ENCODE measurements at regions not wholly inside any gene's neighbourhood (a gene's known extent, or its start where the extent isn't known, plus 50 kb on each side); places are given as distances from the start of the nearest gene placed in this dataset.

GRCh38 chr2:7272210-7272609 lies 355.0 kb downstream of the RNF144A start:
- Mint-ChIP-seq H3K27me3 (ENCODE audit: insufficient read depth) (peaks cover 3% of the 10 kb centered on the region), H3K4me1 (no peaks in the 10 kb centered on the region), H3K9me3 (no peaks in the 10 kb centered on the region), H3K36me3 (ENCODE audit: low read depth) (no peaks in the 10 kb centered on the region), H3K27ac (no peak overlapping the region), H3K4me3 (no peak overlapping the region)
- Histone ChIP-seq H3K9ac (ENCODE audit: extremely low read depth, low read length, poor library complexity, severe bottlenecking) (no peak overlapping the region), H3K27me3 (ENCODE audit: control insufficient read depth, insufficient read depth, low read length, poor library complexity, severe bottlenecking) (no peaks in the 10 kb centered on the region), H3K36me3 (ENCODE audit: control insufficient read depth, insufficient read depth, low read length) (no peaks in the 10 kb centered on the region), H3K9me3 (ENCODE audit: control insufficient read depth, low read length) (no peaks in the 10 kb centered on the region), H3K4me3 (ENCODE audit: low read length) (no peak overlapping the region), H3K4me1 (ENCODE audit: control insufficient read depth, insufficient read depth, low read length) (no peaks in the 10 kb centered on the region), H3K27ac (ENCODE audit: low read depth, low read length) (no peak overlapping the region)
- TF ChIP-seq CTCF (conservative IDR thresholded peaks at IDR 0.05), result no peak
- no peak for DNase-seq
- WGBS, 2 experiments (ENCODE audit: insufficient coverage in 1 of 2, insufficient read length in 1 of 2), result 87 to 94% methylated on average over 3 of the region's 3 CpGs

- no peaks in the 10 kb centered on the region for H3K36me3 Mint-ChIP-seq (ENCODE audit: low read depth)
- DNase-seq, result no peak
- Histone ChIP-seq H3K9ac (ENCODE audit: extremely low read depth, low read length, poor library complexity, severe bottlenecking) (no peak overlapping the region), H3K27me3 (ENCODE audit: control insufficient read depth, insufficient read depth, low read length, poor library complexity, severe bottlenecking) (no peaks in the 10 kb centered on the region), H3K4me3 (ENCODE audit: low read length) (no peak overlapping the region), H3K36me3 (ENCODE audit: control insufficient read depth, insufficient read depth, low read length) (no peaks in the 10 kb centered on the region), H3K27ac (ENCODE audit: low read depth, low read length) (no peak overlapping the region), H3K4me1 (ENCODE audit: control insufficient read depth, insufficient read depth, low read length) (no peaks in the 10 kb centered on the region), H3K9me3 (ENCODE audit: control insufficient read depth, low read length) (no peaks in the 10 kb centered on the region)
- no peak overlapping the region for H3K27ac Mint-ChIP-seq
- H3K9me3 Mint-ChIP-seq, result no peaks in the 10 kb centered on the region
- H3K4me3 Mint-ChIP-seq, result no peak overlapping the region
- H3K27me3 Mint-ChIP-seq (ENCODE audit: insufficient read depth), result peaks cover 7% of the 10 kb centered on the region
- H3K4me1 Mint-ChIP-seq, result no peaks in the 10 kb centered on the region
- TF ChIP-seq CTCF (conservative IDR thresholded peaks at IDR 0.05), result no peak
Measured at GRCh38 chr2:7278984-7279383, 361.8 kb downstream of the RNF144A start.

- no peak for TF ChIP-seq CTCF (conservative IDR thresholded peaks at IDR 0.05)
- Mint-ChIP-seq H3K4me3 (no peak overlapping the region), H3K36me3 (ENCODE audit: low read depth) (no peaks in the 10 kb centered on the region), H3K27ac (no peak overlapping the region), H3K4me1 (no peaks in the 10 kb centered on the region), H3K9me3 (no peaks in the 10 kb centered on the region), H3K27me3 (ENCODE audit: insufficient read depth) (peaks cover 7% of the 10 kb centered on the region)
- no peaks in the 10 kb centered on the region for H3K36me3 ChIP-seq (ENCODE audit: control insufficient read depth, insufficient read depth, low read length)
- no peak overlapping the region for H3K27ac ChIP-seq (ENCODE audit: low read depth, low read length)
- DNase-seq, result no peak
- WGBS, 2 experiments (ENCODE audit: insufficient coverage in 1 of 2, insufficient read length in 1 of 2), result 78 to 81% methylated on average over 2 to 7 of the region's 7 CpGs
- H3K4me3 ChIP-seq (ENCODE audit: low read length), result no peak overlapping the region
- H3K9ac ChIP-seq (ENCODE audit: extremely low read depth, low read length, poor library complexity, severe bottlenecking), result no peak overlapping the region
- no peaks in the 10 kb centered on the region for H3K9me3 ChIP-seq (ENCODE audit: control insufficient read depth, low read length)
- H3K27me3 ChIP-seq (ENCODE audit: control insufficient read depth, insufficient read depth, low read length, poor library complexity, severe bottlenecking), result no peaks in the 10 kb centered on the region
- H3K4me1 ChIP-seq (ENCODE audit: control insufficient read depth, insufficient read depth, low read length), result no peaks in the 10 kb centered on the region
Measured at GRCh38 chr2:7279421-7279949, 362.3 kb downstream of the RNF144A start.

Measured in endodermal cell (in vitro differentiated cells).